HG03565 (cell line): ENCODE measurements at regions not wholly inside any gene's neighbourhood (a gene's known extent, or its start where the extent isn't known, plus 50 kb on each side); places are given as distances from the start of the nearest gene placed in this dataset.

ENCODE experiments used
- ATAC-seq: cut with Tn5 transposase; IDR thresholded peaks from one replicate; pipeline ENCODE4 v1.9.1; 2021; ENCODE audit warnings: mild to moderate bottlenecking, moderate library complexity; ENCODE audit not compliant: unreplicated experiment

- no peak for ATAC-seq
Measured at GRCh38 chr13:103866048-103866447, 799.8 kb upstream of the SLC10A2 start.

- no peak for ATAC-seq
Measured at GRCh38 chr13:103862525-103862924, 796.3 kb upstream of the SLC10A2 start.

- ATAC-seq: no peak
Measured at GRCh38 chr13:103859952-103860351, 793.7 kb upstream of the SLC10A2 start.

GRCh38 chr13:103852036-103852435 is 785.8 kb upstream of the SLC10A2 start:
- no peak for ATAC-seq

GRCh38 chr13:103844471-103844870 is 778.3 kb upstream of the SLC10A2 start:
- no peak for ATAC-seq

- no peak for ATAC-seq
Measured at GRCh38 chr13:103839460-103839859, 773.2 kb upstream of the SLC10A2 start.

GRCh38 chr13:103835052-103835451 is 768.8 kb upstream of the SLC10A2 start:
- ATAC-seq: no peak

- ATAC-seq: no peak
Measured at GRCh38 chr13:103833294-103833852, 767.2 kb upstream of the SLC10A2 start.

GRCh38 chr13:103815619-103816018 is 749.4 kb upstream of the SLC10A2 start:
- no peak for ATAC-seq

GRCh38 chr13:103812971-103813370 is 746.8 kb upstream of the SLC10A2 start:
- ATAC-seq: no peak

GRCh38 chr13:103812558-103812957 is 746.3 kb upstream of the SLC10A2 start:
- no peak for ATAC-seq

GRCh38 chr13:103810026-103810425 is 743.8 kb upstream of the SLC10A2 start:
- ATAC-seq: no peak

GRCh38 chr13:103805771-103806170 is 739.6 kb upstream of the SLC10A2 start:
- ATAC-seq: no peak

GRCh38 chr13:103803349-103803748 is 737.1 kb upstream of the SLC10A2 start:
- ATAC-seq: no peak

GRCh38 chr13:103799028-103799427 is 732.8 kb upstream of the SLC10A2 start:
- no peak for ATAC-seq

- no peak for ATAC-seq
Measured at GRCh38 chr13:103795892-103796478, 729.8 kb upstream of the SLC10A2 start.

GRCh38 chr13:103794526-103794925 is 728.3 kb upstream of the SLC10A2 start:
- ATAC-seq: no peak

- ATAC-seq: no peak
Measured at GRCh38 chr13:103788061-103788652, 721.9 kb upstream of the SLC10A2 start.

GRCh38 chr13:103772576-103772975 is 706.4 kb upstream of the SLC10A2 start:
- ATAC-seq: no peak

GRCh38 chr13:103762523-103762922 is 696.3 kb upstream of the SLC10A2 start:
- ATAC-seq: no peak

- no peak for ATAC-seq
Measured at GRCh38 chr13:103759361-103759760, 693.1 kb upstream of the SLC10A2 start.

GRCh38 chr13:103758222-103758621 is 692.0 kb upstream of the SLC10A2 start:
- no peak for ATAC-seq

GRCh38 chr13:103757361-103757760 is 691.1 kb upstream of the SLC10A2 start:
- ATAC-seq: no peak
